Body of pancreas (tissue), 4 donors: ENCODE measurements at regions not wholly inside any gene's neighbourhood (a gene's known extent, or its start where the extent isn't known, plus 50 kb on each side); places are given as distances from the start of the nearest gene placed in this dataset.

Experiments
- ATAC-seq: fragments of 150-250 bp; one replicate; pipeline ENCODE4 v1.9.1; 2016
- DNase-seq, 4 donors: peaks; one replicate each; pipeline ENCODE4 v3.0.0-alpha.2; 2019
- H3K27ac ChIP-seq, 4 donors: fragments of 200-600 bp; sonication (generic); 1 replicate in 3 of 4; 2 replicates in 1 of 4; pipeline versions ENCODE4 v1.5.1 to v1.6.1; 2016 to 2019; ENCODE audit warnings: mild to moderate bottlenecking in 1 of 4, mixed read lengths in 1 of 4, moderate library complexity in 1 of 4
- H3K27me3 ChIP-seq, 2 donors: fragments of 200-600 bp; sonication (generic); one replicate each; pipeline ENCODE4 v1.6.0; 2016; ENCODE audit warnings: mild to moderate bottlenecking in 1 of 2
- H3K36me3 ChIP-seq, 2 donors: fragments of 200-600 bp; sonication (generic); replicated peaks in 1 of 2; 2 replicates each; pipeline ENCODE4 v1.5.1; 2016; ENCODE audit warnings: low read depth in 2 of 2; ENCODE audit not compliant: insufficient read depth in 1 of 2
- H3K4me1 ChIP-seq: fragments of 200-600 bp; sonication (generic); one replicate; pipeline ENCODE4 v1.6.0; 2016
- H3K4me3 ChIP-seq, 2 donors: fragments of 200-600 bp; sonication (generic); 1 replicate in 1 of 2; 2 replicates in 1 of 2; pipeline ENCODE4 v1.5.1; 2016 to 2019
- H3K9me3 ChIP-seq, 3 donors: fragments of 200-600 bp; sonication (generic); 1 replicate in 2 of 3; 2 replicates in 1 of 3; pipeline ENCODE4 v1.5.1; 2016
- CTCF ChIP-seq, 7 experiments: fragments of 450-650 bp in 4 of 7; fragments of 200-600 bp in 3 of 7; sonication (generic) in 3 of 7; IDR thresholded peaks; one replicate each; pipeline ENCODE4 v1.5.1; 2016 to 2019; ENCODE audit warnings: antibody characterized with exemption in 7 of 7
- POLR2A ChIP-seq, 3 donors: fragments of 450-650 bp; IDR thresholded peaks; one replicate each; pipeline ENCODE4 v1.6.1; 2016; ENCODE audit warnings: antibody characterized with exemption in 3 of 3, mild to moderate bottlenecking in 2 of 3
- WGBS, 2 donors: methylation state at CpG; one replicate each; pipeline ENCODE4 v1.1.5; 2017; 5-methylcytosine and 5-hydroxymethylcytosine counted together
- intact Hi-C: fragments of 100-400 bp; cut with DNase I; formaldehyde crosslinking; loops from one replicate; pipeline ENCODE4 v1.15.1; 2023

DNA sequence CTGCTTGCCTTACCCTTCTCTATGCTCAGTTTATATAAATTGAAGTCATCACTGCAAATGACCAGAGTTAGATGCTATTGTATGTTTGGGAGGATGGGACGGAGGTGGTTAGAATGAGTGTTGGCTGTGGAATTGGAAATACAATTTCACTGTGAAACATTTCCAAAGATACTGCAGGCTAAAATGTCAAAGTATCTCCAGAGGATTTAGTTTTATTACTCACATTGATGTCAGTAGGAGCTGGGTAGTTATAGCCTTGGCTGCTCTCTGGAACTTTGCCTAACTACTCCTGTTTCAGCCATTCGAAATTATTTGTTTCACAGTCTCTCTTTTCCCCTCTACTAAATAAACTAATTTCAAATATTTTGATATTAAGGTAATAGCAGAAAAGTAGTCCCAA is 92.6 kb upstream of the PPP3CA start:
- ATAC-seq (no peak), DNase-seq (no peak)
- no peak overlapping the region for H3K27ac ChIP-seq
- no peaks in the 10 kb centered on the region for H3K4me1 ChIP-seq
- H3K27me3 ChIP-seq = no peaks in the 10 kb centered on the region
- TF ChIP-seq CTCF (IDR thresholded peaks at IDR 0.05) = no peak
- TF ChIP-seq POLR2A (IDR thresholded peaks at IDR 0.05) = no peak
- intact Hi-C loops = no loop called here
- H3K36me3 ChIP-seq = no peaks in the 10 kb centered on the region
- H3K4me3 ChIP-seq = no peak overlapping the region
- 50 to 58% methylated on average over 2 of the region's 2 CpGs for WGBS, 2 donors
- no peaks in the 10 kb centered on the region for H3K9me3 ChIP-seq

DNA sequence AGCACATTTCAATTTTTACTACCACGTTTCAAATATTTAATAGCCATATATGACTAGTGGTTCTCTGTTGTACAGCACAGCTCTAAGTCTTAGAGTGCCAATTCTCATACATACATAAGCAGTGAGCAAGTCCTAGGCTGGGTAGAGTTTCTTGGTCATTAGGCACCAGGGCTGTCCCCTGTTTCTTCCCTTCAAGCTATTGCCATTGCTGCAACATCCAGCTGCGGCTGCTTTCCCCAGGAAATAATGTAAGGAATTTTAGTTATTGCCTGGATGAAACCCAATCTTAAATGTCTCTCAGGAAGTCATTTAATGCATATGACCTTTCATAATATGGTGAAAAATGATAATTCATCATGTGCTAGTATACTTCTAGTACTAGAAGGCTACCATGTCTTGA is 74.1 kb upstream of the PPP3CA start:
- Histone ChIP-seq H3K4me1 (no peaks in the 10 kb centered on the region), H3K27me3 (no peaks in the 10 kb centered on the region), H3K4me3 (no peak overlapping the region), H3K9me3 (no peaks in the 10 kb centered on the region), H3K27ac (no peak overlapping the region), H3K36me3 (no peaks in the 10 kb centered on the region)
- no peak for TF ChIP-seq POLR2A (IDR thresholded peaks at IDR 0.05)
- TF ChIP-seq CTCF (IDR thresholded peaks at IDR 0.05) = no peak
- no peak for ATAC-seq
- intact Hi-C loops = no loop called here
- WGBS, 2 donors = 74 to 77% methylated on average over 2 of the region's 2 CpGs
- DNase-seq = no peak

DNA sequence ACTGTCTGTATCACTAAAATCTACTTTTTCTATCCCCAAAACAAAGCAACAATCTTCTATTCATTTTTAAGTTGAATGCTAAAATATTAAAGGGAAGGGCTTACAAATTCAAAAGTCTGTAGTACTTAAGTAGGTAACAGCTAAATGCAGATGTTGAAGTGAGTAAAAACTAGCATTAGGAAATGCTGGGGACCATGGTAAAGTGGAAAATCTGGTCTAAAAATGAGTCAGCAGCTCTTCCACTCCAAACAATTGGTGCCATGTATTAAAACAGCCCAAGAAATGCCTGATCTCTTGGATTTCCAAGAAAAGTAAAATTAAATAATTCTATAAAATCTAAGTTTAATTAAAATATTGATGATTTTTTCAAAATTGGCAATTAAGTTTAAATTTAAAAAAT is 73.3 kb upstream of the PPP3CA start:
- Histone ChIP-seq H3K27me3 (no peaks in the 10 kb centered on the region), H3K36me3 (no peaks in the 10 kb centered on the region), H3K4me3 (no peak overlapping the region), H3K9me3 (no peaks in the 10 kb centered on the region), H3K4me1 (no peaks in the 10 kb centered on the region), H3K27ac (no peak overlapping the region)
- no peak for ATAC-seq
- TF ChIP-seq CTCF (IDR thresholded peaks at IDR 0.05) (no peak), POLR2A (IDR thresholded peaks at IDR 0.05) (no peak)
- DNase-seq = no peak
- intact Hi-C loops = no loop called here

- H3K9me3 ChIP-seq = no peaks in the 10 kb centered on the region
- TF ChIP-seq CTCF (IDR thresholded peaks at IDR 0.05) (no peak), POLR2A (IDR thresholded peaks at IDR 0.05) (no peak)
- ATAC-seq (peak; percentile 58), DNase-seq (peak in 1 of 4 donors; percentile 6)
- H3K4me3 ChIP-seq = no peak overlapping the region
- no peaks in the 10 kb centered on the region for H3K4me1 ChIP-seq
- H3K27ac ChIP-seq = peak overlapping the region in 1 of 4 donors; percentile 7
- intact Hi-C loops = no loop called here
- no peaks in the 10 kb centered on the region for H3K36me3 ChIP-seq
- WGBS, 2 donors = 23 to 24% methylated on average over 5 of the region's 5 CpGs
- no peaks in the 10 kb centered on the region for H3K27me3 ChIP-seq
These were observed 72.2 kb upstream of the PPP3CA start for GRCh38 chr4:101419336-101420135.

DNA sequence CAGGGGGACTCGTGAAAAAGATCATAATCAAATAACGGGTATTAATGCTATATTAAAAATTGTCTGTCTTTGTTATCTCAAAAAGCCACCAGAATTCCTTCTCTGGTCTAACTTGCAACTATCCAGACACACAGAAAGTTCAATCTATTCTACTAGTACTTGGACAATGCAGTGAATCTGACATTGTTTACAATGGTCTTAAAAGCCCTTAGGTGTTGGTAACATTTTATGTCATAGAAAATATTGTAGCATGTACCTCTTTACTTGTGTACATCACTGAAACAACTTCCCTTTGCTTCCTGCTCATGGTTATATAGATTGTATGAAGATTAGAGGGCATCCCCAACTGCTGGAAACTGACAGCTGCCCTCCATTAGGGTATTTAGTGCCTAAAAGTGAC is 71.1 kb upstream of the PPP3CA start:
- Histone ChIP-seq H3K9me3 (no peaks in the 10 kb centered on the region), H3K27ac (no peak overlapping the region), H3K27me3 (no peaks in the 10 kb centered on the region), H3K36me3 (no peaks in the 10 kb centered on the region), H3K4me1 (no peaks in the 10 kb centered on the region), H3K4me3 (no peak overlapping the region)
- TF ChIP-seq POLR2A (IDR thresholded peaks at IDR 0.05) = no peak
- no peak for TF ChIP-seq CTCF (IDR thresholded peaks at IDR 0.05)
- DNase-seq (no peak), ATAC-seq (no peak)
- intact Hi-C loops = no loop called here
- WGBS, 2 donors = 53 to 72% methylated on average over 2 of the region's 2 CpGs
